GM23338 (cell line): ENCODE measurements at regions not wholly inside any gene's neighbourhood (a gene's known extent, or its start where the extent isn't known, plus 50 kb on each side); places are given as distances from the start of the nearest gene placed in this dataset.

ENCODE experiments used
- ATAC-seq: fragments of 200-7000 bp; cut with Tn5 transposase; 3 replicates; pipeline ENCODE4 v1.9.1; 2020
- DNase-seq: peaks from one replicate; pipeline ENCODE4 v3.0.0-alpha.2; 2015; ENCODE audit warnings: low spot score
- H2AFZ ChIP-seq: fragments of 200-600 bp; sonication (generic); 2 replicates; pipeline ENCODE4 v1.8.0; 2016; ENCODE audit warnings: antibody characterized with exemption, mild to moderate bottlenecking, moderate library complexity
- H3F3A ChIP-seq: fragments of 200-600 bp; sonication (generic); replicated peaks from 2 replicates; pipeline ENCODE4 v1.8.0; 2017; ENCODE audit warnings: antibody characterized with exemption, mixed run types, low read depth
- H3K27ac ChIP-seq: fragments of 200-600 bp; sonication (generic); 2 replicates; pipeline ENCODE4 v1.6.1; 2016; ENCODE audit warnings: low read depth
- H3K27me3 ChIP-seq: fragments of 200-600 bp; sonication (generic); 2 replicates; pipeline ENCODE4 v1.8.0; 2016; ENCODE audit warnings: mild to moderate bottlenecking, mixed run types, moderate library complexity; ENCODE audit not compliant: insufficient read depth
- H3K36me3 ChIP-seq: fragments of 200-600 bp; sonication (generic); 2 replicates; pipeline ENCODE4 v1.8.0; 2016; ENCODE audit warnings: mild to moderate bottlenecking; ENCODE audit not compliant: insufficient read depth
- H3K4me1 ChIP-seq: fragments of 200-600 bp; sonication (generic); 2 replicates; pipeline ENCODE4 v1.8.0; 2016; ENCODE audit warnings: mild to moderate bottlenecking, moderate library complexity; ENCODE audit not compliant: insufficient read depth
- H3K4me2 ChIP-seq: fragments of 200-600 bp; sonication (generic); 2 replicates; pipeline ENCODE4 v1.7.1; 2017; ENCODE audit warnings: mixed run types
- H3K4me3 ChIP-seq: fragments of 200-600 bp; sonication (generic); 2 replicates; pipeline ENCODE4 v1.6.1; 2016; ENCODE audit warnings: mixed run types
- H3K79me2 ChIP-seq: fragments of 200-600 bp; sonication (generic); replicated peaks from 2 replicates; pipeline ENCODE4 v1.8.0; 2017; ENCODE audit warnings: mild to moderate bottlenecking; ENCODE audit not compliant: insufficient read depth
- H3K9me2 ChIP-seq: fragments of 200-600 bp; sonication (generic); 2 replicates; pipeline ENCODE4 v1.8.0; 2017; ENCODE audit not compliant: insufficient read depth
- H4K20me1 ChIP-seq: fragments of 200-600 bp; sonication (generic); replicated peaks from 2 replicates; pipeline ENCODE4 v1.8.0; 2017; ENCODE audit warnings: mild to moderate bottlenecking; ENCODE audit not compliant: insufficient read depth
- H3K27ac Mint-ChIP-seq: 2 replicates; pipeline ENCODE4 v1.8.0; 2020; ENCODE audit warnings: inconsistent platforms, mild to moderate bottlenecking, moderate library complexity, mixed read lengths
- H3K27me3 Mint-ChIP-seq: 3 replicates; pipeline ENCODE4 v1.8.0; 2022; ENCODE audit warnings: low read depth, mild to moderate bottlenecking, moderate library complexity, mixed read lengths, inconsistent platforms; ENCODE audit not compliant: insufficient read depth, poor library complexity
- H3K36me3 Mint-ChIP-seq: 3 replicates; pipeline ENCODE4 v1.8.0; 2021; ENCODE audit warnings: low read depth, mild to moderate bottlenecking, inconsistent platforms, moderate library complexity, mixed read lengths
- H3K4me1 Mint-ChIP-seq: 3 replicates; pipeline ENCODE4 v1.8.0; 2020; ENCODE audit warnings: mild to moderate bottlenecking, inconsistent platforms, mixed read lengths
- H3K4me3 Mint-ChIP-seq: 3 replicates; pipeline ENCODE4 v1.8.0; 2021; ENCODE audit warnings: moderate library complexity, mild to moderate bottlenecking, inconsistent platforms, mixed read lengths
- H3K9me3 Mint-ChIP-seq: 3 replicates; pipeline ENCODE4 v1.8.0; 2020; ENCODE audit warnings: moderate library complexity, mild to moderate bottlenecking, inconsistent platforms, mixed read lengths
- CREB1 ChIP-seq: fragments of 250-450 bp; sonication (Bioruptor Pico); IDR thresholded peaks from 2 replicates; pipeline ENCODE4 v1.5.0; 2020; ENCODE audit warnings: low read depth, mild to moderate bottlenecking, moderate library complexity
- EZH2phosphoT487 ChIP-seq: fragments of 200-600 bp; sonication (generic); IDR thresholded peaks from one replicate; pipeline ENCODE4 v1.8.1; 2018; ENCODE audit warnings: antibody characterized with exemption; ENCODE audit not compliant: unreplicated experiment
- JUNB ChIP-seq: IDR thresholded peaks from one replicate; pipeline ENCODE4 v1.6.1; 2016; ENCODE audit warnings: antibody characterized with exemption; ENCODE audit not compliant: unreplicated experiment
- NANOG ChIP-seq: IDR thresholded peaks from 2 replicates; pipeline ENCODE4 v1.6.1; 2016; ENCODE audit warnings: antibody characterized with exemption, borderline replicate concordance
- POLR2AphosphoS5 ChIP-seq: IDR thresholded peaks from 2 replicates; pipeline ENCODE4 v1.6.1; 2016; ENCODE audit warnings: antibody characterized with exemption, low read depth
- REST ChIP-seq: IDR thresholded peaks from one replicate; pipeline ENCODE4 v1.6.1; 2018; ENCODE audit warnings: antibody characterized with exemption; ENCODE audit not compliant: unreplicated experiment
- STAT1 ChIP-seq: IDR thresholded peaks from one replicate; pipeline ENCODE4 v1.6.1; 2016; ENCODE audit warnings: antibody characterized with exemption; ENCODE audit not compliant: unreplicated experiment
- ZNF114 ChIP-seq: fragments of 250-450 bp; sonication (Bioruptor Pico); IDR thresholded peaks from 2 replicates; pipeline ENCODE4 v1.5.0; 2020; ENCODE audit warnings: mild to moderate bottlenecking, moderate library complexity
- ZNF331 ChIP-seq: fragments of 250-450 bp; sonication (Bioruptor Pico); IDR thresholded peaks from 2 replicates; pipeline ENCODE4 v1.5.0; 2020; ENCODE audit warnings: low read depth, mild to moderate bottlenecking, moderate library complexity

DNA sequence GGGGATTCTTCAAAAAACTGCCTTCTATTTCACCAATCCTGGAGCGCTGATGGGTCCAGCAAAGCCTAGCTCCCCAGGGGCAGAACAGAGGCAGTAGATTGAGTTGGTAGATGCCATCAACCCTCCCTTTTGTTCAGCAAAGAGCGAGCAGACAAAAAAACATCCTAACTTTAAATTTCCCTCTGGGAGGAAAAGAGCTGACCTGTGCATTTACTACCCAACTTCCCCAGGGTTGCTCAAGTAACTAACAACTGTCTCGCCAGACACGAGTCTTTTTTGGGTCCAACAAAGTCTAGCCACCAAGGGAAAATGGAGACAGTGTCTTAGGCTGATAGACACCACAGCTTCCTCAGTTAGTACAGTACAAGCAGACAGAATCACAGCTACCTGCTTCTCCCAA, 476.3 kb upstream of the GRIA1 start (continued):
- TF ChIP-seq REST = no peak
- TF ChIP-seq STAT1 = no peak
- TF ChIP-seq NANOG = no peak
- no peak for TF ChIP-seq ZNF114
- no peak for TF ChIP-seq CREB1 (CRISPR knock-in tag)
- no peak for TF ChIP-seq ZNF331 (CRISPR knock-in tag)
- TF ChIP-seq JUNB = no peak

GRCh38 chr5:153018121-153018520, 472.3 kb upstream of the GRIA1 start:
- Histone ChIP-seq H3K4me3 (no peak overlapping the region), H3K4me1 (no peaks in the 10 kb centered on the region), H3K27me3 (no peaks in the 10 kb centered on the region), H3K4me2 (no peak overlapping the region), H3K36me3 (no peaks in the 10 kb centered on the region), H3F3A (no peaks in the 10 kb centered on the region), H3K79me2 (no peaks in the 10 kb centered on the region), H2AFZ (no peak overlapping the region), H3K27ac (no peak overlapping the region), H3K9me2 (no peaks in the 10 kb centered on the region), H4K20me1 (no peaks in the 10 kb centered on the region)
- H3K4me1 Mint-ChIP-seq = no peaks in the 10 kb centered on the region
- no peak overlapping the region for H3K4me3 Mint-ChIP-seq
- H3K27me3 Mint-ChIP-seq = no peaks in the 10 kb centered on the region
- DNase-seq = no peak
- H3K36me3 Mint-ChIP-seq = peaks cover 3% of the 10 kb centered on the region; the same call in 1 of the 3 replicates
- ATAC-seq = no peak
- peaks cover 7% of the 10 kb centered on the region; the same call in 2 of the 3 replicates for H3K9me3 Mint-ChIP-seq
- H3K27ac Mint-ChIP-seq = no peak overlapping the region
- TF ChIP-seq EZH2phosphoT487 (no peak), STAT1 (no peak), POLR2AphosphoS5 (no peak), ZNF331 (CRISPR knock-in tag) (no peak), REST (no peak), JUNB (no peak), CREB1 (CRISPR knock-in tag) (no peak)
